GM12878 (cell line): ENCODE measurements at regions not wholly inside any gene's neighbourhood (a gene's known extent, or its start where the extent isn't known, plus 50 kb on each side); places are given as distances from the start of the nearest gene placed in this dataset.

Source experiments
- ATAC-seq: fragments of 200-7000 bp; cut with Tn5 transposase; 3 replicates; pipeline ENCODE4 v1.9.1; 2020; ENCODE audit warnings: mild to moderate bottlenecking, moderate library complexity
- BruUV-seq: library from RNA; stranded (reverse); fragments of 400-500 nt; replicated peaks from 2 replicates; lab custom pipeline; 2021; lab: Mats Ljungman, UMichigan
- CTCF ChIA-PET: fragments of 300-600 bp; sonication (Branson Sonifier 250); formaldehyde crosslinking; extraction: SDS; loops from one replicate; lab custom pipeline; 2021; ENCODE audit warnings: inconsistent platforms; lab: Yijun Ruan, JAX
- POLR2A ChIA-PET: fragments of 350-600 bp; formaldehyde crosslinking; extraction: SDS; loops from one replicate; lab custom pipeline; 2021; ENCODE audit warnings: inconsistent platforms; lab: Charles Lee
- RAD21 ChIA-PET: fragments of 300-600 bp; sonication (Branson Sonifier 250); formaldehyde crosslinking; loops from one replicate; lab custom pipeline; 2023; ENCODE audit warnings: antibody characterized with exemption; ENCODE audit not compliant: unreplicated experiment; lab: Charles Lee
- SMC1A ChIA-PET: fragments of 300-600 bp; sonication (Branson Sonifier 250); formaldehyde crosslinking; loops from one replicate; lab custom pipeline; 2023; ENCODE audit not compliant: unreplicated experiment, uncharacterized antibody; lab: Charles Lee
- DNase-seq: peaks from one replicate; pipeline ENCODE4 v3.0.0-alpha.2; 2011; ENCODE audit warnings: low read depth, low spot score
- FAIRE-seq: peaks from 3 replicates; lab custom pipeline; 2011; peaks lifted over from hg19 to GRCh38; lab: Jason Lieb, UNC
- H2AFZ ChIP-seq: 2 replicates; pipeline ENCODE4 v1.6.0; 2011; ENCODE audit warnings: low read depth, low read length, control low read depth; ENCODE audit not compliant: control insufficient read depth
- H3K27ac ChIP-seq: 2 replicates; pipeline ENCODE4 v1.5.1; 2011; ENCODE audit warnings: control low read depth; ENCODE audit not compliant: control insufficient read depth, insufficient read depth
- H3K27me3 ChIP-seq, 2 experiments: replicated peaks in 1 of 2; 2 replicates each; pipeline versions ENCODE4 v1.6.0 to v1.6.1; 2011; ENCODE audit warnings: low read length in 1 of 2; ENCODE audit not compliant: control insufficient read depth in 2 of 2, insufficient read depth in 2 of 2
- H3K36me3 ChIP-seq, 2 experiments: 2 replicates each; pipeline ENCODE4 v1.5.1; 2011; ENCODE audit warnings: low read length in 1 of 2; ENCODE audit not compliant: control insufficient read depth in 2 of 2, insufficient read depth in 2 of 2
- H3K4me1 ChIP-seq: 2 replicates; pipeline ENCODE4 v1.6.1; 2011; ENCODE audit warnings: mild to moderate bottlenecking, low read length, moderate library complexity, mixed read lengths; ENCODE audit not compliant: control insufficient read depth, insufficient read depth
- H3K4me2 ChIP-seq: 2 replicates; pipeline ENCODE4 v1.6.0; 2011; ENCODE audit warnings: control low read depth; ENCODE audit not compliant: control insufficient read depth, insufficient read depth
- H3K4me3 ChIP-seq: fragments of 200-600 bp; sonication (generic); 2 replicates; pipeline ENCODE4 v1.5.1; 2016
- H3K79me2 ChIP-seq: 2 replicates; pipeline ENCODE4 v1.6.0; 2011; ENCODE audit warnings: low read length; ENCODE audit not compliant: control insufficient read depth, insufficient read depth
- H3K9ac ChIP-seq: 2 replicates; pipeline ENCODE4 v1.8.0; 2011; ENCODE audit warnings: low read length, control low read depth, mixed read lengths; ENCODE audit not compliant: control insufficient read depth, insufficient read depth
- H3K9me3 ChIP-seq: replicated peaks from 3 replicates; pipeline ENCODE4 v1.5.1; 2011; ENCODE audit warnings: mild to moderate bottlenecking, low read length; ENCODE audit not compliant: control insufficient read depth, insufficient read depth
- H4K20me1 ChIP-seq: 2 replicates; pipeline ENCODE4 v1.6.0; 2011; ENCODE audit not compliant: control insufficient read depth, insufficient read depth
- BCL11A ChIP-seq: IDR thresholded peaks from 2 replicates; pipeline ENCODE4 v1.6.1; 2011; ENCODE audit warnings: low read depth, low read length
- FOS ChIP-seq: IDR thresholded peaks from 3 replicates; pipeline ENCODE4 v1.6.1; 2011; ENCODE audit warnings: borderline replicate concordance; ENCODE audit not compliant: insufficient read length; ENCODE audit errors: extremely low read depth
- HDAC6 ChIP-seq: fragments of 200-600 bp; sonication (generic); IDR thresholded peaks from one replicate; pipeline ENCODE4 v1.8.0; 2017; ENCODE audit warnings: antibody characterized with exemption; ENCODE audit not compliant: unreplicated experiment
- KAT2A ChIP-seq: conservative IDR thresholded peaks from 2 replicates; pipeline ENCODE4 v1.6.1; 2011; ENCODE audit warnings: low read depth, low read length; ENCODE audit not compliant: control insufficient read depth
- KDM1A ChIP-seq: fragments of 200-600 bp; sonication (generic); IDR thresholded peaks from 2 replicates; pipeline ENCODE4 v1.6.1; 2016; ENCODE audit warnings: borderline replicate concordance
- KLF5 ChIP-seq: fragments of 450-650 bp; IDR thresholded peaks from 2 replicates; pipeline ENCODE4 v1.6.1; 2014; ENCODE audit warnings: mild to moderate bottlenecking; ENCODE audit not compliant: partially characterized antibody
- NFYB ChIP-seq: IDR thresholded peaks from 2 replicates; pipeline ENCODE4 v1.6.1; 2011; ENCODE audit warnings: low read depth, mild to moderate bottlenecking, low read length, improper control_type of control experiment, moderate library complexity; ENCODE audit not compliant: insufficient read depth
- PAX8 ChIP-seq: fragments of 450-650 bp; IDR thresholded peaks from 2 replicates; pipeline ENCODE4 v1.6.1; 2017; ENCODE audit warnings: mild to moderate bottlenecking, moderate library complexity
- YBX1 ChIP-seq: fragments of 450-650 bp; IDR thresholded peaks from 2 replicates; pipeline ENCODE4 v1.6.1; 2016; ENCODE audit warnings: antibody characterized with exemption
- ZNF384 ChIP-seq: IDR thresholded peaks from 2 replicates; pipeline ENCODE4 v1.6.1; 2012; ENCODE audit warnings: low read depth, mild to moderate bottlenecking, low read length, improper control_type of control experiment, borderline replicate concordance
- WGBS: methylation state at CpG from one replicate; pipeline ENCODE4 v1.1.6; 2016; ENCODE audit warnings: low lambda C conversion rate; ENCODE audit not compliant: insufficient replicate concordance, insufficient coverage; ENCODE audit errors: missing lambda C conversion rate; 5-methylcytosine and 5-hydroxymethylcytosine counted together
- in situ Hi-C: fragments of 300-500 bp; cut with MboI; formaldehyde crosslinking; loops from 9 replicates; pipeline ENCODE4 v1.14.3; 2018; ENCODE audit warnings: mixed read lengths
- intact Hi-C: fragments of 100-400 bp; cut with micrococcal nuclease; formaldehyde crosslinking; loops from one replicate; pipeline ENCODE4 v1.14.2; 2022; ENCODE audit not compliant: unreplicated experiment
- TF ChIP-seq, protein P1 (sequence below), 3 experiments: IDR thresholded peaks in 2 of 3; conservative IDR thresholded peaks in 1 of 3; 2 replicates each; pipeline ENCODE4 v1.5.1; 2011; ENCODE audit warnings: low read depth in 3 of 3, low read length in 3 of 3, mild to moderate bottlenecking in 3 of 3, control low read depth in 2 of 3, moderate library complexity in 2 of 3, inconsistent platforms in 1 of 3, mixed read lengths in 1 of 3; ENCODE audit not compliant: control insufficient read depth in 2 of 3, insufficient read depth in 1 of 3; ENCODE audit errors: extremely low read depth in 1 of 3
- TF ChIP-seq, protein P2 (sequence below): IDR thresholded peaks from 2 replicates; pipeline ENCODE4 v1.6.1; 2012; ENCODE audit warnings: low read depth, low read length, improper control_type of control experiment
- TF ChIP-seq, protein P3 (sequence below): fragments of 450-650 bp; IDR thresholded peaks from 2 replicates; pipeline ENCODE4 v1.6.1; 2017; ENCODE audit warnings: mild to moderate bottlenecking, moderate library complexity

DNA sequence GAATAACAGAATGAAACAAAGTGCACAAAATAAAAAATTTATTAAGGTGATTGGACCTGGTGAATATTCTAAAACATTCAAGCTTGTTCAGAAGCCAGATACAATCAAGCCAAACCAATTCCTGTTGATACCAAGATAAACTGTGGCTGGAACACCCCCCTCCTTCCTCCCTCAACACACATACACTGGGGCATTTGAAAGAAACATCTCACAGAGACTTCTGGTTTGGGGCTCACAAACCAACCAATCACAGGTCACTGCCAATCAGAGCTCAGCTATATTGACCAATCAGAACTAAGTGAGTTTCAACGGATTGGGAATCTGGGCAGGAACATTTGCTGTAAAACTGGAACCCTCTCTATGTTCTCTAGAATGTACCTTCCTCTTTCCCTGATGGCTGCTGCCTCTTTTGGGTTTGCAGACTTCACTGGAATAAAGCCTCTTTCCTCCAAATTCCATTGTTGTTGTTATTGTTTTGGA is 340.6 kb upstream of the GOLIM4 start:
- intact Hi-C loops = no loop called here
- BruUV-seq = no TSS peak
- SMC1A ChIA-PET = interaction anchor here (0.8 kb wide), 1 partner anchor 184 kb away, joined by 3 read pairs; no protein-coding TSS in a partner anchor

DNA sequence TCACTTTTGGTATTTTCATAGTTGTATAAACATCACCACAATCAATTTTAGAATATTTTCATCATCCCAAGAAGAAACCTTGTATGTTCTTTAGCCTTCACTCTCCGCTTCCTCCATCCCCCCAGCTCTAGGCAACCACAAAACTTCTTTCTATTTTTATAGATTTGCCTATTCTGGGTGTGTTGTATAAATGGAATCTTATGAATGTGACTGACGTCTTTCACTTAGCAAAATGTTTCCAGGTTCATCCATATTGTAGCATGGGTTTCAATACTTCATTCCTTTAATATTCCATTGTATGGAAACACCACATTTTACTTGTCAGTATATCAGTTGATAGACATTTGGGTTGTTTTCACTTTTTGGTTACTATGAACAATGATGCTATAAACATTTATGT is 335.8 kb upstream of the GOLIM4 start:
- Histone ChIP-seq H3K4me3 (no peak overlapping the region), H3K79me2 (no peaks in the 10 kb centered on the region), H2AFZ (no peak overlapping the region), H3K27ac (no peak overlapping the region), H4K20me1 (no peaks in the 10 kb centered on the region), H3K9ac (no peak overlapping the region), H3K27me3 (no peaks in the 10 kb centered on the region), H3K36me3 (no peaks in the 10 kb centered on the region), H3K4me1 (no peaks in the 10 kb centered on the region), H3K4me2 (no peak overlapping the region), H3K9me3 (no peaks in the 10 kb centered on the region)
- ChIA-PET RAD21 (no interaction called here), CTCF (no interaction called here), POLR2A (no interaction called here), SMC1A (no interaction called here)
- FAIRE-seq (no peak), DNase-seq (no peak), ATAC-seq (no peak)
- in situ Hi-C loops (no loop called here), intact Hi-C loops (no loop called here)
- 0% methylated on average over 2 of the region's 2 CpGs for WGBS
- BruUV-seq = no TSS peak
- TF ChIP-seq YBX1 (no peak), KAT2A (no peak), BCL11A (no peak), HDAC6 (no peak), KLF5 (no peak), FOS (no peak), ZNF384 (no peak), PAX8 (no peak)
- TF ChIP-seq, protein P1, sequence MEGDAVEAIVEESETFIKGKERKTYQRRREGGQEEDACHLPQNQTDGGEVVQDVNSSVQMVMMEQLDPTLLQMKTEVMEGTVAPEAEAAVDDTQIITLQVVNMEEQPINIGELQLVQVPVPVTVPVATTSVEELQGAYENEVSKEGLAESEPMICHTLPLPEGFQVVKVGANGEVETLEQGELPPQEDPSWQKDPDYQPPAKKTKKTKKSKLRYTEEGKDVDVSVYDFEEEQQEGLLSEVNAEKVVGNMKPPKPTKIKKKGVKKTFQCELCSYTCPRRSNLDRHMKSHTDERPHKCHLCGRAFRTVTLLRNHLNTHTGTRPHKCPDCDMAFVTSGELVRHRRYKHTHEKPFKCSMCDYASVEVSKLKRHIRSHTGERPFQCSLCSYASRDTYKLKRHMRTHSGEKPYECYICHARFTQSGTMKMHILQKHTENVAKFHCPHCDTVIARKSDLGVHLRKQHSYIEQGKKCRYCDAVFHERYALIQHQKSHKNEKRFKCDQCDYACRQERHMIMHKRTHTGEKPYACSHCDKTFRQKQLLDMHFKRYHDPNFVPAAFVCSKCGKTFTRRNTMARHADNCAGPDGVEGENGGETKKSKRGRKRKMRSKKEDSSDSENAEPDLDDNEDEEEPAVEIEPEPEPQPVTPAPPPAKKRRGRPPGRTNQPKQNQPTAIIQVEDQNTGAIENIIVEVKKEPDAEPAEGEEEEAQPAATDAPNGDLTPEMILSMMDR (IDR thresholded peaks at IDR 0.05 in 2 of 3, conservative IDR thresholded peaks at IDR 0.05 in 1 of 3; ENCODE audit: control insufficient read depth in 2 of 3, extremely low read depth in 1 of 3, insufficient read depth in 1 of 3, low read depth in 3 of 3, low read length in 3 of 3) = no peak
- TF ChIP-seq, protein P2, sequence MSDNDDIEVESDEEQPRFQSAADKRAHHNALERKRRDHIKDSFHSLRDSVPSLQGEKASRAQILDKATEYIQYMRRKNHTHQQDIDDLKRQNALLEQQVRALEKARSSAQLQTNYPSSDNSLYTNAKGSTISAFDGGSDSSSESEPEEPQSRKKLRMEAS = no peak
- TF ChIP-seq, protein P3, sequence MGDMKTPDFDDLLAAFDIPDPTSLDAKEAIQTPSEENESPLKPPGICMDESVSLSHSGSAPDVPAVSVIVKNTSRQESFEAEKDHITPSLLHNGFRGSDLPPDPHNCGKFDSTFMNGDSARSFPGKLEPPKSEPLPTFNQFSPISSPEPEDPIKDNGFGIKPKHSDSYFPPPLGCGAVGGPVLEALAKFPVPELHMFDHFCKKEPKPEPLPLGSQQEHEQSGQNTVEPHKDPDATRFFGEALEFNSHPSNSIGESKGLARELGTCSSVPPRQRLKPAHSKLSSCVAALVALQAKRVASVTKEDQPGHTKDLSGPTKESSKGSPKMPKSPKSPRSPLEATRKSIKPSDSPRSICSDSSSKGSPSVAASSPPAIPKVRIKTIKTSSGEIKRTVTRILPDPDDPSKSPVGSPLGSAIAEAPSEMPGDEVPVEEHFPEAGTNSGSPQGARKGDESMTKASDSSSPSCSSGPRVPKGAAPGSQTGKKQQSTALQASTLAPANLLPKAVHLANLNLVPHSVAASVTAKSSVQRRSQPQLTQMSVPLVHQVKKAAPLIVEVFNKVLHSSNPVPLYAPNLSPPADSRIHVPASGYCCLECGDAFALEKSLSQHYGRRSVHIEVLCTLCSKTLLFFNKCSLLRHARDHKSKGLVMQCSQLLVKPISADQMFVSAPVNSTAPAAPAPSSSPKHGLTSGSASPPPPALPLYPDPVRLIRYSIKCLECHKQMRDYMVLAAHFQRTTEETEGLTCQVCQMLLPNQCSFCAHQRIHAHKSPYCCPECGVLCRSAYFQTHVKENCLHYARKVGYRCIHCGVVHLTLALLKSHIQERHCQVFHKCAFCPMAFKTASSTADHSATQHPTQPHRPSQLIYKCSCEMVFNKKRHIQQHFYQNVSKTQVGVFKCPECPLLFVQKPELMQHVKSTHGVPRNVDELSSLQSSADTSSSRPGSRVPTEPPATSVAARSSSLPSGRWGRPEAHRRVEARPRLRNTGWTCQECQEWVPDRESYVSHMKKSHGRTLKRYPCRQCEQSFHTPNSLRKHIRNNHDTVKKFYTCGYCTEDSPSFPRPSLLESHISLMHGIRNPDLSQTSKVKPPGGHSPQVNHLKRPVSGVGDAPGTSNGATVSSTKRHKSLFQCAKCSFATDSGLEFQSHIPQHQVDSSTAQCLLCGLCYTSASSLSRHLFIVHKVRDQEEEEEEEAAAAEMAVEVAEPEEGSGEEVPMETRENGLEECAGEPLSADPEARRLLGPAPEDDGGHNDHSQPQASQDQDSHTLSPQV = no peak

More for the DNA sequence above, 340.6 kb upstream of the GOLIM4 start:
- Histone ChIP-seq H3K27me3 (no peaks in the 10 kb centered on the region), H3K9me3 (no peaks in the 10 kb centered on the region), H3K27ac (no peak overlapping the region), H3K4me1 (no peaks in the 10 kb centered on the region), H3K79me2 (no peaks in the 10 kb centered on the region), H2AFZ (no peak overlapping the region), H4K20me1 (no peaks in the 10 kb centered on the region)
- ChIA-PET POLR2A (no interaction called here), RAD21 (no interaction called here)
- FAIRE-seq = no peak
- 0% methylated on average over 1 of the region's 1 CpG for WGBS
- peak; percentile 77 for TF ChIP-seq NFYB
- TF ChIP-seq KDM1A = no peak
- TF ChIP-seq, all 136 proteins: peak for 1
- DNase-seq = no peak
- Histone ChIP-seq H3K9ac (no peak overlapping the region), H3K4me3 (no peak overlapping the region), H3K4me2 (no peak overlapping the region), H3K36me3 (no peaks in the 10 kb centered on the region)
- ATAC-seq = no peak
- CTCF ChIA-PET = interaction anchor here (0.6 to 1.1 kb wide), 2 partner anchors 8 to 72 kb away, joined by 3 read pairs; no protein-coding TSS in a partner anchor
- in situ Hi-C loops = no loop called here
